ENCODE measurements at regions not wholly inside any gene's neighbourhood (a gene's known extent, or its start where the extent isn't known, plus 50 kb on each side); places are given as distances from the start of the nearest gene placed in this dataset.

GRCh38 chr12:124505001-124505818 lies 62.2 kb downstream of the NCOR2 start:
- Histone ChIP-seq H3K79me2 (ENCODE audit: insufficient read depth, low read length) (peaks cover 96% of the 10 kb centered on the region), H4K20me1 (ENCODE audit: insufficient read depth, low read length, poor library complexity, severe bottlenecking) (peaks cover 59% of the 10 kb centered on the region), H3K9me3 (ENCODE audit: insufficient read depth, low read depth, low read length) (no peaks in the 10 kb centered on the region), H3K9me2 (replicated peaks; ENCODE audit: low read depth, low read length) (no peaks in the 10 kb centered on the region), H3K4me3 (ENCODE audit: low read length, poor library complexity, severe bottlenecking) (no peak overlapping the region), H3K27me3 (ENCODE audit: insufficient read depth, low read length, poor library complexity, severe bottlenecking) (no peaks in the 10 kb centered on the region), H2AFZ (ENCODE audit: low read length) (no peak overlapping the region), H3K9ac (ENCODE audit: low read depth, low read length, poor library complexity, severe bottlenecking) (no peak overlapping the region), H3K4me1 (ENCODE audit: insufficient read depth, low read length, poor library complexity, severe bottlenecking) (peaks cover 20% of the 10 kb centered on the region), H3F3A (ENCODE audit: low read depth) (no peaks in the 10 kb centered on the region), H3K36me3 (ENCODE audit: insufficient read depth, low read length) (no peaks in the 10 kb centered on the region; the same call in 1 of the 2 replicates), H3K4me2 (ENCODE audit: low read depth, low read length, poor library complexity, severe bottlenecking) (no peak overlapping the region)
- TF ChIP-seq EZH2phosphoT487 (IDR thresholded peaks at IDR 0.05; ENCODE audit: borderline replicate concordance) (no peak), CTCF (conservative IDR thresholded peaks at IDR 0.05; ENCODE audit: low read length) (no peak)

- peaks cover 13% of the 10 kb centered on the region for H3K4me1 ChIP-seq (ENCODE audit: insufficient read depth, low read length, poor library complexity, severe bottlenecking)
- no peak for TF ChIP-seq CTCF (conservative IDR thresholded peaks at IDR 0.05; ENCODE audit: low read length)
- TF ChIP-seq EZH2phosphoT487 (IDR thresholded peaks at IDR 0.05; ENCODE audit: borderline replicate concordance) = no peak
- H2AFZ ChIP-seq (ENCODE audit: low read length) = no peak overlapping the region
Observed at GRCh38 chr12:124504273-124505000, 63.0 kb downstream of the NCOR2 start.

GRCh38 chr12:124503305-124503704 lies 64.1 kb downstream of the NCOR2 start:
- Histone ChIP-seq H3K4me2 (ENCODE audit: low read depth, low read length, poor library complexity, severe bottlenecking) (no peak overlapping the region), H3K9me3 (ENCODE audit: insufficient read depth, low read depth, low read length) (no peaks in the 10 kb centered on the region), H3K9me2 (replicated peaks; ENCODE audit: low read depth, low read length) (no peaks in the 10 kb centered on the region), H3K27me3 (ENCODE audit: insufficient read depth, low read length, poor library complexity, severe bottlenecking) (no peaks in the 10 kb centered on the region), H3K79me2 (ENCODE audit: insufficient read depth, low read length) (peaks cover 97% of the 10 kb centered on the region), H3K4me1 (ENCODE audit: insufficient read depth, low read length, poor library complexity, severe bottlenecking) (peaks cover 10% of the 10 kb centered on the region), H3K4me3 (ENCODE audit: low read length, poor library complexity, severe bottlenecking) (no peak overlapping the region), H4K20me1 (ENCODE audit: insufficient read depth, low read length, poor library complexity, severe bottlenecking) (peaks cover 54% of the 10 kb centered on the region), H3F3A (ENCODE audit: low read depth) (no peaks in the 10 kb centered on the region), H2AFZ (ENCODE audit: low read length) (no peak overlapping the region), H3K9ac (ENCODE audit: low read depth, low read length, poor library complexity, severe bottlenecking) (no peak overlapping the region), H3K36me3 (ENCODE audit: insufficient read depth, low read length) (no peaks in the 10 kb centered on the region; the same call in 1 of the 2 replicates)
- TF ChIP-seq EZH2phosphoT487 (IDR thresholded peaks at IDR 0.05; ENCODE audit: borderline replicate concordance) = no peak
- TF ChIP-seq CTCF (conservative IDR thresholded peaks at IDR 0.05; ENCODE audit: low read length) = no peak

More at GRCh38 chr12:124504273-124505000, 63.0 kb downstream of the NCOR2 start:
- H3K9me3 ChIP-seq (ENCODE audit: insufficient read depth, low read depth, low read length) = no peaks in the 10 kb centered on the region
- no peak overlapping the region for H3K9ac ChIP-seq (ENCODE audit: low read depth, low read length, poor library complexity, severe bottlenecking)
- H4K20me1 ChIP-seq (ENCODE audit: insufficient read depth, low read length, poor library complexity, severe bottlenecking) = peaks cover 54% of the 10 kb centered on the region
- no peaks in the 10 kb centered on the region for H3K27me3 ChIP-seq (ENCODE audit: insufficient read depth, low read length, poor library complexity, severe bottlenecking)
- no peaks in the 10 kb centered on the region for H3F3A ChIP-seq (ENCODE audit: low read depth)
- H3K36me3 ChIP-seq (ENCODE audit: insufficient read depth, low read length) = no peaks in the 10 kb centered on the region; the same call in 1 of the 2 replicates
- H3K4me2 ChIP-seq (ENCODE audit: low read depth, low read length, poor library complexity, severe bottlenecking) = no peak overlapping the region
- H3K4me3 ChIP-seq (ENCODE audit: low read length, poor library complexity, severe bottlenecking) = no peak overlapping the region
- H3K9me2 ChIP-seq (replicated peaks; ENCODE audit: low read depth, low read length) = no peaks in the 10 kb centered on the region
- peaks cover 96% of the 10 kb centered on the region for H3K79me2 ChIP-seq (ENCODE audit: insufficient read depth, low read length)

All from Loucy (cell line).